ENCODE measurements at regions not wholly inside any gene's neighbourhood (a gene's known extent, or its start where the extent isn't known, plus 50 kb on each side); places are given as distances from the start of the nearest gene placed in this dataset.

- Mint-ChIP-seq H3K27me3 (ENCODE audit: low read depth, poor library complexity) (peaks cover 6% of the 10 kb centered on the region), H3K9me3 (peaks cover 2% of the 10 kb centered on the region), H3K4me1 (peaks cover 48% of the 10 kb centered on the region), H3K27ac (peak overlapping the region; percentile 89), H3K36me3 (ENCODE audit: low read depth) (no peaks in the 10 kb centered on the region), H3K4me3 (no peak overlapping the region)
- no peak for DNase-seq
- TF ChIP-seq, protein P1, sequence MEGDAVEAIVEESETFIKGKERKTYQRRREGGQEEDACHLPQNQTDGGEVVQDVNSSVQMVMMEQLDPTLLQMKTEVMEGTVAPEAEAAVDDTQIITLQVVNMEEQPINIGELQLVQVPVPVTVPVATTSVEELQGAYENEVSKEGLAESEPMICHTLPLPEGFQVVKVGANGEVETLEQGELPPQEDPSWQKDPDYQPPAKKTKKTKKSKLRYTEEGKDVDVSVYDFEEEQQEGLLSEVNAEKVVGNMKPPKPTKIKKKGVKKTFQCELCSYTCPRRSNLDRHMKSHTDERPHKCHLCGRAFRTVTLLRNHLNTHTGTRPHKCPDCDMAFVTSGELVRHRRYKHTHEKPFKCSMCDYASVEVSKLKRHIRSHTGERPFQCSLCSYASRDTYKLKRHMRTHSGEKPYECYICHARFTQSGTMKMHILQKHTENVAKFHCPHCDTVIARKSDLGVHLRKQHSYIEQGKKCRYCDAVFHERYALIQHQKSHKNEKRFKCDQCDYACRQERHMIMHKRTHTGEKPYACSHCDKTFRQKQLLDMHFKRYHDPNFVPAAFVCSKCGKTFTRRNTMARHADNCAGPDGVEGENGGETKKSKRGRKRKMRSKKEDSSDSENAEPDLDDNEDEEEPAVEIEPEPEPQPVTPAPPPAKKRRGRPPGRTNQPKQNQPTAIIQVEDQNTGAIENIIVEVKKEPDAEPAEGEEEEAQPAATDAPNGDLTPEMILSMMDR (IDR thresholded peaks at IDR 0.05): no peak
These were observed 253.3 kb downstream of the FAM43A start for GRCh38 chr3:194938845-194939531.

DNA sequence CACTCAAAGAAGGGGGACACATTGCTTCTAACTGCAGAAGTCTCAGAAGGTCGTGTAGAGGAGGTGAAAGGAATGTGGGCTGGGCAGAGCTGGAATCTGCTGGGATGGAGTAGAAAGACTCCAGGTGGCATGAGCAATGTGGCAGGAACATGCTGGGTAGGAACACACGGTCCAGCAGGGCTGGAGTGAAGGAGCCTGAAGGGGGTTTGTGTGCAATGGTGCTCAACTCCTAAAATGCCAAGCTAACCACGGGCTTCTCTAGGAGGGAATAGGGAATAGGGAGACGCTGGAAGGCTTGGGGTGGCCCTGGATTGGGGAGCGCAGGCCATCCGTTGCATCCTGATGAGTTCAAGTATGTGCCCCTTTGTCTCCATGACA, 253.8 kb downstream of the FAM43A start:
- DNase-seq: no peak
- Mint-ChIP-seq H3K4me3 (no peak overlapping the region), H3K4me1 (peaks cover 48% of the 10 kb centered on the region), H3K27ac (peak overlapping the region; percentile 89), H3K9me3 (no peaks in the 10 kb centered on the region), H3K36me3 (ENCODE audit: low read depth) (no peaks in the 10 kb centered on the region), H3K27me3 (ENCODE audit: low read depth, poor library complexity) (peaks cover 6% of the 10 kb centered on the region)
- TF ChIP-seq, protein P1 (IDR thresholded peaks at IDR 0.05): no peak

DNA sequence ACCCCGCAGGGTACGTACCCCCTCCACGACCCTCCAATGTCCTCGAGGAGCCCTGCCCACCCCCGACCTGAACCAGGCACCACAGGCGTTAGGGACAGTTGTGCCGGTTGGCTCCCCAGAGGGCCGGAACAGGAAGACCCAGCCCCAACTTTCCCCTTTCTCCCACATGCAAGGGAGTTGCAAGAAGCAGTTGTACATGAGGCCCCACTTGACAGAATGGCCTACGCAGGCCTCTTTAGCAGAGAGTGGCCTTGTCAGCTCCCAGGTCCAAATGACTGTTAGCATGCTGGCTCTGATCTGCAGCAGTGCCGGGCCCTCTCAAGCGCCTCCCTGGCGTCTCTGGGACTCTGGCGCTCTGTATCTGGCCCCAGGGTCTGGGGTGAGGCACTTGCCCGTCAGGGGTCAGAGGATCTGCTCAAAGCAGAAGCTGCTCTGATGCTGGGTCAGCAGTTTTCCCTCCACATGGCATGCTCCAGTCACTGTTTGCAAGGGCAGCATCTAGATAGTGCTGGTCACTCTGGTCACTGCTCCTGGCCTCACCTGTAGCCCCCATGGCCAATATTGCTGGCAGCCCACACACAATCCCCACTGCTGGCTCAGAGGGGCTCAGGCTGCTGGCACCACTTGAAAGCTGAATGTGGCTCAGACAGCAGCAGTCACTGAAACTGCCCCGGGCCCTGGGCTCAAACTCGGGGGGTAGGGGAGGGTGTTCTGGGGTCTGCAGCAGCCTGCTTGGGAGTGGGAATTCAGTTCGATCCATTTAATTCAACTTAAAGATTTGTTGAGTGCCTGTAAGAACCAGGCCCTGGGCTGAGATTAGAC, 254.5 kb downstream of the FAM43A start:
- Mint-ChIP-seq H3K27ac (no peak overlapping the region), H3K27me3 (ENCODE audit: low read depth, poor library complexity) (peaks cover 8% of the 10 kb centered on the region), H3K4me3 (no peak overlapping the region), H3K36me3 (ENCODE audit: low read depth) (no peaks in the 10 kb centered on the region), H3K4me1 (peaks cover 44% of the 10 kb centered on the region), H3K9me3 (no peaks in the 10 kb centered on the region)
- TF ChIP-seq, protein P1 (IDR thresholded peaks at IDR 0.05): no peak
- DNase-seq: no peak

DNA sequence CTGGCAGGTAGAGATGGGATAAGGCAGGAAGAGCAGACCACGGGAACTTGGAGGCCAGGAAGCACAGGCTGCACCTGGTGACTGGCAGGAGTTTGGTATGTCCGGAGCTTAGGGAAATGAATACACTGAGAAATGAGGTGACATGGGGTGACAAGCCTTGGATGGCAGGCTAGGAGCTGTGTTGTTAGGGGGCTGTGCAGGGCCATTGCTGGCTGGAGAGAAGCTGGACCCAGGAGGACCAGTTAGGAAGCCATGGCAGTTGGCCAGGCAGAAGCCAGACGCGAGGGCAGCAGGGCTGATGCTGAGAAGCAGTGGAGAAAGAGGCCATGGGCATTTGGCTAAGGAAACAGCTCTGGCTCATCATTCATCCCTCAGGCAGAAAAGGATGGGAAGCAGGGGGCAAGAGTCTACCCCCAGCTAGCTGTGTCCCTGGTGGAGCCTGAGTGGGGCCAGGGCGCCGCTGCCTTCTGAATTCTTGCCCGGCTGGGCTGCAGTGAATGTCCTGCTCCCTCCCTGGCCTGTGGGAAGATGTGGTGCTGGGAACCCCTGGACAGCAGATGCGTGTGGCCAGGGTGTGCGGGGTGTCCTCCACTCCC, 255.8 kb downstream of the FAM43A start:
- no peak for DNase-seq
- H3K36me3 Mint-ChIP-seq (ENCODE audit: low read depth): no peaks in the 10 kb centered on the region
- peaks cover 54% of the 10 kb centered on the region for H3K4me1 Mint-ChIP-seq
- no peak overlapping the region for H3K4me3 Mint-ChIP-seq
- peak overlapping the region; percentile 87 for H3K27ac Mint-ChIP-seq
- H3K9me3 Mint-ChIP-seq: no peaks in the 10 kb centered on the region
- TF ChIP-seq, protein P1 (IDR thresholded peaks at IDR 0.05): no peak
- H3K27me3 Mint-ChIP-seq (ENCODE audit: low read depth, poor library complexity): peaks cover 12% of the 10 kb centered on the region

DNA sequence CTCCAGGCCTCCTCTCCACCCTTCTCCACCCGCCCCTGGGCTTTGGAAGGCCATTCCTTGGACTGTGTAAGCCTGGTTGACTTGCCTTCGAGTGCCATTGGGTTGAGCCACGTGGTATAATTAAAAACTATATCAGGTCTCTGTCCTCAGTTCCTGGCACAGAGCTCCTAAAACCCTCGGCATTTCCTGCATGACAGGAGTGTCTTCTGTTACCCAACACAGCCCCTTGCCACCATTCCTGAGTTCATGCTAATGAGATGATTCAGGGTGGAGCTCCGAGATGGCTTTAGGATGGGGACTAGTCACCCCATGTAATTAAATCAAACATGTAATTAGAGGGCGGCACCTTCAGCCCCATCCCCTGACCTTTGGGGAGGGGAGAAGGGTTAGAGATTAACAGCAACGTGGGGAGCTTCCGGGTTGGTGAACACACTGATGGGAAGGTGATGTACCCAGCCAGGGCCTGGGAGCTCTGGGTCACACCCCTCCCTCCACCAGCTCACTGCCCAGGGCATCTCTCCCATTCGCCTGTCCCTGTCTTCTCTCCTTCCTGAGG, 256.4 kb downstream of the FAM43A start:
- no peak for DNase-seq
- no peaks in the 10 kb centered on the region for H3K36me3 Mint-ChIP-seq (ENCODE audit: low read depth)
- TF ChIP-seq, protein P1 (IDR thresholded peaks at IDR 0.05): no peak
- no peaks in the 10 kb centered on the region for H3K9me3 Mint-ChIP-seq
- H3K4me1 Mint-ChIP-seq: peaks cover 55% of the 10 kb centered on the region
- H3K27ac Mint-ChIP-seq: no peak overlapping the region
- H3K4me3 Mint-ChIP-seq: no peak overlapping the region
- peaks cover 11% of the 10 kb centered on the region for H3K27me3 Mint-ChIP-seq (ENCODE audit: low read depth, poor library complexity)

All from nephron progenitor cell (in vitro differentiated cells).